WTC11 (cell line): ENCODE measurements at regions not wholly inside any gene's neighbourhood (a gene's known extent, or its start where the extent isn't known, plus 50 kb on each side); places are given as distances from the start of the nearest gene placed in this dataset.

ENCODE experiments used
- ATAC-seq: fragments of 200-7000 bp; cut with Tn5 transposase; 2 replicates; pipeline ENCODE4 v1.10.0; 2021; ENCODE audit warnings: mild to moderate bottlenecking, moderate library complexity
- CTCF ChIA-PET: fragments of 300-600 bp; sonication (Branson Sonifier 250); formaldehyde crosslinking; loops from one replicate; lab custom pipeline; 2021; ENCODE audit warnings: antibody characterized with exemption; lab: Charles Lee
- POLR2A ChIA-PET: fragments of 350-600 bp; sonication (Branson Sonifier 250); formaldehyde crosslinking; loops from one replicate; lab custom pipeline; 2021; ENCODE audit warnings: antibody characterized with exemption; lab: Charles Lee
- DNase-seq: peaks from one replicate; pipeline ENCODE4 v3.0.0; 2021; ENCODE audit warnings: low spot score
- H3K27ac Mint-ChIP-seq: 2 replicates; pipeline ENCODE4 v1.8.0; 2021; ENCODE audit warnings: mixed read lengths
- H3K27me3 Mint-ChIP-seq: 2 replicates; pipeline ENCODE4 v1.8.0; 2021; ENCODE audit warnings: low read depth, mild to moderate bottlenecking, moderate library complexity, mixed read lengths
- H3K36me3 Mint-ChIP-seq: 2 replicates; pipeline ENCODE4 v1.8.0; 2021; ENCODE audit warnings: mixed read lengths
- H3K4me1 Mint-ChIP-seq: 2 replicates; pipeline ENCODE4 v1.8.0; 2022; ENCODE audit warnings: mixed read lengths
- H3K4me3 Mint-ChIP-seq: 2 replicates; pipeline ENCODE4 v1.8.0; 2021; ENCODE audit warnings: mild to moderate bottlenecking, moderate library complexity, mixed read lengths
- H3K9me3 Mint-ChIP-seq: 2 replicates; pipeline ENCODE4 v1.8.0; 2021; ENCODE audit warnings: mixed read lengths
- ATF1 ChIP-seq: sonication (generic); formaldehyde crosslinking; IDR thresholded peaks from 2 replicates; pipeline ENCODE4 v1.8.1; 2023; ENCODE audit warnings: mild to moderate bottlenecking, moderate library complexity, missing genetic modification reagents
- CREB1 ChIP-seq: sonication (generic); formaldehyde crosslinking; IDR thresholded peaks from 2 replicates; pipeline ENCODE4 v1.8.0; 2023; ENCODE audit warnings: mild to moderate bottlenecking, missing genetic modification reagents
- CREM ChIP-seq: sonication (generic); formaldehyde crosslinking; IDR thresholded peaks from 2 replicates; pipeline ENCODE4 v1.8.1; 2022; ENCODE audit warnings: mild to moderate bottlenecking, missing genetic modification reagents, moderate library complexity
- ELF4 ChIP-seq: sonication (generic); formaldehyde crosslinking; IDR thresholded peaks from 2 replicates; pipeline ENCODE4 v1.8.1; 2022; ENCODE audit warnings: low read depth, mild to moderate bottlenecking, moderate library complexity, missing genetic modification reagents
- JAZF1 ChIP-seq: fragments of 250-450 bp; sonication (Bioruptor Pico); IDR thresholded peaks from 2 replicates; pipeline ENCODE4 v1.9.0; 2021; ENCODE audit warnings: moderate library complexity, mild to moderate bottlenecking, inconsistent platforms
- JUN ChIP-seq: sonication (generic); formaldehyde crosslinking; IDR thresholded peaks from 2 replicates; pipeline ENCODE4 v1.8.0; 2023; ENCODE audit warnings: mild to moderate bottlenecking, missing genetic modification reagents
- PRDM15 ChIP-seq: sonication (generic); formaldehyde crosslinking; IDR thresholded peaks from 2 replicates; pipeline ENCODE4 v1.8.0; 2022; ENCODE audit warnings: missing genetic modification reagents
- PREB ChIP-seq: sonication (generic); formaldehyde crosslinking; IDR thresholded peaks from 2 replicates; pipeline ENCODE4 v1.8.1; 2022; ENCODE audit warnings: mild to moderate bottlenecking, missing genetic modification reagents, moderate library complexity, borderline replicate concordance
- TEAD1 ChIP-seq: sonication (generic); formaldehyde crosslinking; IDR thresholded peaks from 2 replicates; pipeline ENCODE4 v1.8.0; 2022; ENCODE audit warnings: mild to moderate bottlenecking, missing genetic modification reagents
- USF1 ChIP-seq: sonication (generic); formaldehyde crosslinking; IDR thresholded peaks from 2 replicates; pipeline ENCODE4 v1.8.0; 2022; ENCODE audit warnings: mild to moderate bottlenecking, missing genetic modification reagents
- ZNF317 ChIP-seq: sonication (generic); formaldehyde crosslinking; IDR thresholded peaks from 2 replicates; pipeline ENCODE4 v1.8.1; 2023; ENCODE audit warnings: low read depth, mild to moderate bottlenecking, moderate library complexity, missing genetic modification reagents, borderline replicate concordance
- ZNF396 ChIP-seq: fragments of 250-450 bp; sonication (Bioruptor Pico); IDR thresholded peaks from 2 replicates; pipeline ENCODE4 v1.8.0; 2021; ENCODE audit warnings: mild to moderate bottlenecking, moderate library complexity, borderline replicate concordance
- ZNF416 ChIP-seq: fragments of 250-450 bp; sonication (Bioruptor Pico); IDR thresholded peaks from 2 replicates; pipeline ENCODE4 v1.9.0; 2021; ENCODE audit warnings: mild to moderate bottlenecking, inconsistent platforms
- ZNF671 ChIP-seq: fragments of 250-450 bp; sonication (Bioruptor Pico); IDR thresholded peaks from 2 replicates; pipeline ENCODE4 v1.8.0; 2021; ENCODE audit warnings: mild to moderate bottlenecking
- TF ChIP-seq, protein P1 (sequence below): fragments of 200-600 bp; IDR thresholded peaks from 2 replicates; pipeline ENCODE4 v1.8.0; 2022; ENCODE audit warnings: antibody characterized with exemption
- TF ChIP-seq, protein P2 (sequence below): fragments of 250-450 bp; sonication (Bioruptor Pico); IDR thresholded peaks from 2 replicates; pipeline ENCODE4 v1.9.0; 2021; ENCODE audit warnings: mild to moderate bottlenecking
- TF ChIP-seq, protein P3 (sequence below): sonication (generic); formaldehyde crosslinking; IDR thresholded peaks from 2 replicates; pipeline ENCODE4 v1.8.1; 2023; ENCODE audit warnings: mild to moderate bottlenecking, missing genetic modification reagents
- TF ChIP-seq, protein P4 (sequence below): sonication (generic); formaldehyde crosslinking; conservative IDR thresholded peaks from 2 replicates; pipeline ENCODE4 v1.8.1; 2023; ENCODE audit warnings: mild to moderate bottlenecking, low read depth, missing genetic modification reagents, moderate library complexity

DNA sequence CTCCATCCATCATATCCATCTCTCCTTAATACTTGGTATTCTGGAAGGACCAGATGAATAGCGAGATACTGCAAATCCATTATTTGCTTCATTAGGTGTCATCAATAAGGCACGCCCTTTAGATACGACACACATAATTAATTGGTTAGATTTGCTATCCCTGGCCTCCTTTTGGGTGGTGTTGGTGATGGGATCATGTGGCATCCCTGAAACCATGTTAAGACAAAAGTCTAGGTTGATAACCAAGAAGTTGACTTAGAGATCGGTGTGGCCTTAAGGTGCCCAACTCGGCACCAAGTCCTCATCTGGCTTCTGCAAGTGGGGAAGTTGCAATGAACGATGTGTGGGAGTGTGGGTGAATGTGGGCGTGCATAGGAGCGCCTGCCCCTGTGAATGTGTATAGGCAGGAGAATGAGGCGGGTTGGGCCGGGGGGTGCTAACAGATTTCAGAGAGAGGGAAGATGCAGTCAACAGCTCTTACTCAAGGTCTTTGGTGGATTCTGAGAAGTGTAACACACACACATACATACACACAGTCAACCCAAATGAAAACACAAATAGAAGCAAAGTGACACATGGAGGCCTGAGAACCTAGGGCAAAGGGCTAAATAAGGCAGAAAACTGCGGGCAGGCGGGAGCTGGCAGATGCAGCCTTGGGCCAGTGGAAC lies 415.7 kb upstream of the ESRRG start:
- DNase-seq = peak; percentile 15
- H3K4me3 Mint-ChIP-seq = peak overlapping the region; percentile 89
- no peaks in the 10 kb centered on the region for H3K9me3 Mint-ChIP-seq
- H3K4me1 Mint-ChIP-seq = peaks cover 56% of the 10 kb centered on the region
- ChIA-PET CTCF (no interaction called here), POLR2A (no interaction called here)
- TF ChIP-seq, protein P1, sequence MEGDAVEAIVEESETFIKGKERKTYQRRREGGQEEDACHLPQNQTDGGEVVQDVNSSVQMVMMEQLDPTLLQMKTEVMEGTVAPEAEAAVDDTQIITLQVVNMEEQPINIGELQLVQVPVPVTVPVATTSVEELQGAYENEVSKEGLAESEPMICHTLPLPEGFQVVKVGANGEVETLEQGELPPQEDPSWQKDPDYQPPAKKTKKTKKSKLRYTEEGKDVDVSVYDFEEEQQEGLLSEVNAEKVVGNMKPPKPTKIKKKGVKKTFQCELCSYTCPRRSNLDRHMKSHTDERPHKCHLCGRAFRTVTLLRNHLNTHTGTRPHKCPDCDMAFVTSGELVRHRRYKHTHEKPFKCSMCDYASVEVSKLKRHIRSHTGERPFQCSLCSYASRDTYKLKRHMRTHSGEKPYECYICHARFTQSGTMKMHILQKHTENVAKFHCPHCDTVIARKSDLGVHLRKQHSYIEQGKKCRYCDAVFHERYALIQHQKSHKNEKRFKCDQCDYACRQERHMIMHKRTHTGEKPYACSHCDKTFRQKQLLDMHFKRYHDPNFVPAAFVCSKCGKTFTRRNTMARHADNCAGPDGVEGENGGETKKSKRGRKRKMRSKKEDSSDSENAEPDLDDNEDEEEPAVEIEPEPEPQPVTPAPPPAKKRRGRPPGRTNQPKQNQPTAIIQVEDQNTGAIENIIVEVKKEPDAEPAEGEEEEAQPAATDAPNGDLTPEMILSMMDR = no peak
- TF ChIP-seq ZNF671 (CRISPR knock-in tag) (no peak), USF1 (CRISPR knock-in tag) (no peak), ZNF396 (no peak), ZNF317 (CRISPR knock-in tag) (no peak)
- TF ChIP-seq, protein P2, sequence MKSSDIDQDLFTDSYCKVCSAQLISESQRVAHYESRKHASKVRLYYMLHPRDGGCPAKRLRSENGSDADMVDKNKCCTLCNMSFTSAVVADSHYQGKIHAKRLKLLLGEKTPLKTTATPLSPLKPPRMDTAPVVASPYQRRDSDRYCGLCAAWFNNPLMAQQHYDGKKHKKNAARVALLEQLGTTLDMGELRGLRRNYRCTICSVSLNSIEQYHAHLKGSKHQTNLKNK (CRISPR knock-in tag) = no peak
- ATAC-seq = no peak
- no peak overlapping the region for H3K27ac Mint-ChIP-seq
- no peaks in the 10 kb centered on the region for H3K36me3 Mint-ChIP-seq
- H3K27me3 Mint-ChIP-seq = peaks cover 84% of the 10 kb centered on the region

DNA sequence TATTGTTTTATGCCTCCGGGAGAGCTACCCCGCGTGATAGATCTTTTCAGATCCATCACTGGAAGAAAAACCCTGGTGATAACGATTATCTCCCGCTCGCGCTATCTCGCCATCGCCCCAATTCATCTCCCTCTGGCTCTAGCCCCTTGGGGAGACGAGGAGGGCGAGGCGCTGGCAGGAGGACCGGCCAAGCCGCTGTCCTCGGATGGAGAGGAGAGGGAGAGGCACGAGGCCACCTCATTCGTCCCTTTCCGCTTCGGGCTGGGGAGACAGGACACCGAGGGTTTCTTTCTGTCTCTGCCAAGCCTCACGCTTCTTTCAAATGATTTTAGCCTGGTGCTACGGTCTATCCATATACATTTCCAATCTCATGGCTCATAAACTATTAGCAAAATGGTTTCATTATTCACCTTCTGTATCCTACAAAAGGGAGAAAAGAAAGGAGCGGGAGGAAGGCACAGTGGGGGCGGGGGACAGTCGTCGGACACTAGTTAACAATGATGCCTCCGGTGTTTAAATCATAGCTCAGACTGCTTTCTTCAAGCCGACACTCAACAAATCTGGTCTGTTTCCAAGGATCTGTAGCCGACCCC lies 415.0 kb upstream of the ESRRG start:
- CTCF ChIA-PET = no interaction called here
- ATAC-seq (no peak), DNase-seq (peak; percentile 20)
- Mint-ChIP-seq H3K36me3 (no peaks in the 10 kb centered on the region), H3K4me1 (peaks cover 61% of the 10 kb centered on the region), H3K4me3 (peak overlapping the region; percentile 89), H3K27ac (no peak overlapping the region), H3K9me3 (no peaks in the 10 kb centered on the region), H3K27me3 (peaks cover 91% of the 10 kb centered on the region)
- TF ChIP-seq JUN (CRISPR knock-in tag) (no peak), PRDM15 (CRISPR knock-in tag) (no peak), TEAD1 (CRISPR knock-in tag) (no peak)
- TF ChIP-seq, protein P3, sequence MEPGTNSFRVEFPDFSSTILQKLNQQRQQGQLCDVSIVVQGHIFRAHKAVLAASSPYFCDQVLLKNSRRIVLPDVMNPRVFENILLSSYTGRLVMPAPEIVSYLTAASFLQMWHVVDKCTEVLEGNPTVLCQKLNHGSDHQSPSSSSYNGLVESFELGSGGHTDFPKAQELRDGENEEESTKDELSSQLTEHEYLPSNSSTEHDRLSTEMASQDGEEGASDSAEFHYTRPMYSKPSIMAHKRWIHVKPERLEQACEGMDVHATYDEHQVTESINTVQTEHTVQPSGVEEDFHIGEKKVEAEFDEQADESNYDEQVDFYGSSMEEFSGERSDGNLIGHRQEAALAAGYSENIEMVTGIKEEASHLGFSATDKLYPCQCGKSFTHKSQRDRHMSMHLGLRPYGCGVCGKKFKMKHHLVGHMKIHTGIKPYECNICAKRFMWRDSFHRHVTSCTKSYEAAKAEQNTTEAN (CRISPR knock-in tag) = no peak
- POLR2A ChIA-PET = no interaction called here

GRCh38 chr1:217137210-217137881 lies 414.1 kb upstream of the ESRRG start:
- ChIA-PET POLR2A (interaction anchor here (0.9 kb wide), 1 partner anchor 10 kb away, joined by 3 read pairs; no protein-coding TSS in a partner anchor), CTCF (interaction anchor here (0.6 to 1.0 kb wide), 2 partner anchors 38 to 388 kb away, joined by 3 to 4 read pairs; no protein-coding TSS in a partner anchor)
- Mint-ChIP-seq H3K27me3 (peaks cover 97% of the 10 kb centered on the region), H3K9me3 (no peaks in the 10 kb centered on the region), H3K36me3 (no peaks in the 10 kb centered on the region), H3K27ac (no peak overlapping the region), H3K4me1 (peaks cover 66% of the 10 kb centered on the region), H3K4me3 (peak overlapping the region; percentile 89)
- ATAC-seq = peak; percentile 8
- DNase-seq = peak; percentile 53
- TF ChIP-seq, protein P4, sequence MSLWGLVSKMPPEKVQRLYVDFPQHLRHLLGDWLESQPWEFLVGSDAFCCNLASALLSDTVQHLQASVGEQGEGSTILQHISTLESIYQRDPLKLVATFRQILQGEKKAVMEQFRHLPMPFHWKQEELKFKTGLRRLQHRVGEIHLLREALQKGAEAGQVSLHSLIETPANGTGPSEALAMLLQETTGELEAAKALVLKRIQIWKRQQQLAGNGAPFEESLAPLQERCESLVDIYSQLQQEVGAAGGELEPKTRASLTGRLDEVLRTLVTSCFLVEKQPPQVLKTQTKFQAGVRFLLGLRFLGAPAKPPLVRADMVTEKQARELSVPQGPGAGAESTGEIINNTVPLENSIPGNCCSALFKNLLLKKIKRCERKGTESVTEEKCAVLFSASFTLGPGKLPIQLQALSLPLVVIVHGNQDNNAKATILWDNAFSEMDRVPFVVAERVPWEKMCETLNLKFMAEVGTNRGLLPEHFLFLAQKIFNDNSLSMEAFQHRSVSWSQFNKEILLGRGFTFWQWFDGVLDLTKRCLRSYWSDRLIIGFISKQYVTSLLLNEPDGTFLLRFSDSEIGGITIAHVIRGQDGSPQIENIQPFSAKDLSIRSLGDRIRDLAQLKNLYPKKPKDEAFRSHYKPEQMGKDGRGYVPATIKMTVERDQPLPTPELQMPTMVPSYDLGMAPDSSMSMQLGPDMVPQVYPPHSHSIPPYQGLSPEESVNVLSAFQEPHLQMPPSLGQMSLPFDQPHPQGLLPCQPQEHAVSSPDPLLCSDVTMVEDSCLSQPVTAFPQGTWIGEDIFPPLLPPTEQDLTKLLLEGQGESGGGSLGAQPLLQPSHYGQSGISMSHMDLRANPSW = no peak
- TF ChIP-seq JUN (CRISPR knock-in tag) (no peak), JAZF1 (CRISPR knock-in tag) (no peak), PREB (CRISPR knock-in tag) (no peak), ELF4 (CRISPR knock-in tag) (no peak), ATF1 (no peak), CREB1 (CRISPR knock-in tag) (no peak), CREM (no peak), ZNF416 (no peak)
